ENCODE measurements at regions not wholly inside any gene's neighbourhood (a gene's known extent, or its start where the extent isn't known, plus 50 kb on each side); places are given as distances from the start of the nearest gene placed in this dataset.

DNA sequence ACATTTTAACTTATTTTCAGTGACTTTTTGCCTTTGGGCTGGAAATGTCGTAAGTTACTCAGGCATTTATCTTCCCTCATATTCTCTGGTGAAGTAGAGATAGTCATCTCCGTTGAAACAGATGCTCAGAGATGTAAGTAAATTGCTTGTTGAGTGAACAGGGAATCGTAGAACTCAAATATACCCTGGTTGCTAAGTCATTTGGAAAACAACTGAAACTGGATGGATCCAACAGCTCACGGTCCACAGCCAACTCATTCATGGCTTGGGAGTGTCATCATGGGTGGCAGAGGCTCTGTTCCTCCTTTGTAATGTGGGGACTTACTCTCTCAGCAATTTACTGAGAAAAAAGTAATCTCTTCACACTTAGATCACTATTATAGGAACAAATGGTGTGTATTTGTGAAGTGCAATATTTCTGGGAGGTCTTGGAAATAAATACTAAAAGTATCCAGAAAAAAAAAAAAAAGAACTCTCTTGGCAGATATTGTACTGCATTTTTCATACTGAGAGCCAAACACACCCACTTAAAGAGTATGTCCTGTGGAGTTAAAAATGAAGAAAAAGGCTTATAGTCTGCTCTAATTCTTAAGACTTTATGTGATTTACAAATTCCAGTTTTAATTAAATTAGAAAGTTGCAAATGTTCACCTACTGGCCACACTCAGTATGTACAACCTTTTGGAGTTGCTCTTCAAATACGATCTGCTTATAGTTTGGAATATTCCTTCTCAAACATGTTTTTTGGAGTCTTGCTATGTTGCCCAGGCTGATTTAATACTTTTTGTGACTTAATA is 107.4 kb downstream of the LEPR start:
- TF ChIP-seq, protein P1, sequence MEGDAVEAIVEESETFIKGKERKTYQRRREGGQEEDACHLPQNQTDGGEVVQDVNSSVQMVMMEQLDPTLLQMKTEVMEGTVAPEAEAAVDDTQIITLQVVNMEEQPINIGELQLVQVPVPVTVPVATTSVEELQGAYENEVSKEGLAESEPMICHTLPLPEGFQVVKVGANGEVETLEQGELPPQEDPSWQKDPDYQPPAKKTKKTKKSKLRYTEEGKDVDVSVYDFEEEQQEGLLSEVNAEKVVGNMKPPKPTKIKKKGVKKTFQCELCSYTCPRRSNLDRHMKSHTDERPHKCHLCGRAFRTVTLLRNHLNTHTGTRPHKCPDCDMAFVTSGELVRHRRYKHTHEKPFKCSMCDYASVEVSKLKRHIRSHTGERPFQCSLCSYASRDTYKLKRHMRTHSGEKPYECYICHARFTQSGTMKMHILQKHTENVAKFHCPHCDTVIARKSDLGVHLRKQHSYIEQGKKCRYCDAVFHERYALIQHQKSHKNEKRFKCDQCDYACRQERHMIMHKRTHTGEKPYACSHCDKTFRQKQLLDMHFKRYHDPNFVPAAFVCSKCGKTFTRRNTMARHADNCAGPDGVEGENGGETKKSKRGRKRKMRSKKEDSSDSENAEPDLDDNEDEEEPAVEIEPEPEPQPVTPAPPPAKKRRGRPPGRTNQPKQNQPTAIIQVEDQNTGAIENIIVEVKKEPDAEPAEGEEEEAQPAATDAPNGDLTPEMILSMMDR (IDR thresholded peaks at IDR 0.05; ENCODE audit: low read depth, low read length): peak; percentile 24
- no peak for DNase-seq (ENCODE audit: extremely low read depth, low read depth)

DNA sequence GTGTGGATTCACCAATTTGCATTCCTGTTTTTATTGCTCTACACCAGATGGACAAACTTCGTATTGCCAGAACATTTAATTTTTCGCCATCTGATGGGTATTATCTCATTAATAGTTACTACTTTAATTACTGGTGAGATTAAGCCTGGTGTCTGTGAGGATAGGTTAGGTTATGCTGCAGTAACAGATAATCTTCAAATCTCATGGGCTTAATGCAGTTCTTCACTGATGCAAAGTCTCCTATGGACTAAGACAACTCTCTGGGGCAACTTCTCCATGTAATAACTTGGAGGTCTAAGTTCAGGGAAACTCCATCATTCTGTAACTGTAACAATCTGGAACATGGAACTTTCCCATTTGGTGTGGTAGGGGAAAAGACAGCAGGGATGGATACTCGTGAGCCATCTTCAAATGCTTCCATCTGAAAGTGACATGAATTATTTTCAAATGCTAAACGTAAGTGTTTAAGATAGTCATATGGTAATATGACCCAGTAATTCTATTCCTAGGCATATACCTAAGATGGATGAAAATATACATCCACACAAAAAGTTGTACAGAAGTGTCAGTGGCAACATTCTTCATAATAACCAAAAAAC is 111.6 kb downstream of the LEPR start:
- TF ChIP-seq, protein P1 (IDR thresholded peaks at IDR 0.05; ENCODE audit: low read depth, low read length): no peak

DNA sequence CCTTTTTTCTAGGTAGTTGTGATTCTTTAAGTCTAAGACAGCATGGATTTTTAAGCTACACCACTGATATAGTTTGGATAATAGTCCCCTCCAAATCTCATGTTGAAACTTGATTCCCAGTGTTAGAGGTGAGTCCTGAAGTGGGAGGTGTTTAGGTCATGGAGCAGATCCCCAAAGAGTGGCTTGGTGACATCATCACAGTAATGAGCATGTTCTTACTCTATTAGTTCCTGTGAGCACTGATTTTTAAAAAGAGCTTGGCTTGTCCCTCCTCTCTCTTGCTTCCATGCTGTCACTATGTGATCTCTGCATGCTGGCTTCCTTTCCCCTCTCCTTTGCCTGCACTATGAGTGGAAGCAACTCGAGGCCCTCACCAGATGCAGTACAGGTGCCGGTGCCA is 115.5 kb downstream of the LEPR start:
- DNase-seq (ENCODE audit: extremely low read depth, low read depth): no peak
- TF ChIP-seq, protein P1 (IDR thresholded peaks at IDR 0.05; ENCODE audit: low read depth, low read length): no peak

More for the DNA sequence above, 111.6 kb downstream of the LEPR start:
- no peak for DNase-seq (ENCODE audit: extremely low read depth, low read depth)

DNA sequence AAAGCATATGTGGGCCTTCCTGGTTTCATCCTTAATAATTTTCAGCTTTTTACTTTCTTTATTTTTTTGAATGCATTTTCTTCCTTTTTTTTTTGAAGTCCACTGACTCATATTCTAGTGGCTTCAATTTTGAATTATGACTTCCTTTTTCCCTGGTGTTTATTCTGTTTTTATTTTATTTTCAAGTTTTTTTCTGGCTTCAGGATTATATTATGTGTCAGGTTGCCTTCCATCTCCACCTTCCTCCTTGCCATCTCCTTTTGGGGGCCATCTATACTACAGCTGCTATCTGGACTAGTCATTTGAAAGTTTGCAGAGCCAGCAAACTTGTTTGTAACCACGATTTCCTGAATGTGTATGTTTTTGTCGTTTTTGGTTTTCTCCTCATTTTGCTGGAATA is 117.6 kb downstream of the LEPR start:
- no peak for DNase-seq (ENCODE audit: extremely low read depth, low read depth)
- TF ChIP-seq, protein P1 (IDR thresholded peaks at IDR 0.05; ENCODE audit: low read depth, low read length): no peak

DNA sequence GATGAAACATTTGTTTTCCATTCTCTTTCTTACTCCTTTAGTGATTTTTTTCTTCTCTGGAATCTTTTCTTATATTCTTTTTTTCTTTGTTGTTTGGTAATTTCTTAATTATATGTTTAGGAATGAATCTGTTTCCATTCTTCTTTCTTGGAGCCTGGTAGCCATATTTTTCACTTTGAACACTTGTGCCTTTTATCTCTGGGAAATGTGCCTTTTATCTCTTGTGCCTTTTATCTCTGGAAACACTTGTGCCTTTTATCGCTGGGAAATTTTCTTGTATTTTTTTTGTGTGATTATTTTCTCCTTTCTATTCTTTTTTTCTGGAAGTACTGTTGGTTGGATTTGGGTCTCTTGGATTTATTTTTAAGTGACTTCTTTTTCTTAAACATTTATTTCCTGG is 118.2 kb downstream of the LEPR start:
- TF ChIP-seq, protein P1 (IDR thresholded peaks at IDR 0.05; ENCODE audit: low read depth, low read length): no peak
- DNase-seq (ENCODE audit: extremely low read depth, low read depth): no peak

DNA sequence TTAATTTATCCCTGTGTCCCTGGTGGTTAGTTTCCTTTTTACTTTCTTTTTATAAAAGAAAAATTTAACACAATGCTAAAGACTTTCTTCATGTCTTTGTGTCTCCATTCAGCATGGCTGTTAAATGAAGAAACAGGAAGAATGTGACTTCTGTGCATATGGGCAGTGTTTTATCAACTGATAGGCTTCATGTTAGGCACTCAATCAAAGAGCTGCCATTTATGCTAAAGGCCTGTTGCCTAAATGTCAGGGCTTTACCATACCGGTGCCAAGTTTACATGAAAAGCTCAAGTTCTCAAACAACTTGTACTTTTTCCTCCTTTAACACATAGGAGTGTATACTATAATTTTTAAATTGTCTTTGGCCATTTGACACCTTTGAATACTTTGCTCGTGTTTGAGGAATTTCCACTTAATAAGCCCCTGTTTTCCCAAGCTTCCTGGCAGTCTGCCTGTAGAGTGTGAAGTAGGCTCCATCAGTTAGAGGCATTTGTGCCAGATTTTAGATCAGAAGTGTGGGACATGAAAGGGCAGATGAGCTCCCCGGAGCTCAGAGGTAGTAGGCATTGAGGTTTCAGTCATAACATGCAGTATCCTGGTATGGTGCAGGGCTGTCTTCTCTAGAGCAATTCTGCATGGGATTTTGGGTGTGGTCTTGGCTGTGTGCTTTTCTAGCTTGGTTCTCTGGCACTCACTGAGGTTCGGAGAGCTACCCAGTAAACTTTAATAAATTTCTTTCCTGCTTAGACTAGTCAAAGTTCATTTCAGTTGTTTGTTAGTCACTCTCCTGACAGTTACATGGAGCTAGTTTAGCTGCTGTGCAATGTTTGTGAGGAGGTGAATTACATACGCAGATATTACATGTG is 119.0 kb downstream of the LEPR start:
- no peak for DNase-seq (ENCODE audit: extremely low read depth, low read depth)
- TF ChIP-seq, protein P1 (IDR thresholded peaks at IDR 0.05; ENCODE audit: low read depth, low read length): no peak
